Vagina (tissue), 2 donors: ENCODE measurements at regions not wholly inside any gene's neighbourhood (a gene's known extent, or its start where the extent isn't known, plus 50 kb on each side); places are given as distances from the start of the nearest gene placed in this dataset.

Source experiments
- DNase-seq, 2 donors: peaks; one replicate each; pipeline ENCODE4 v3.0.0-alpha.2; 2017; ENCODE audit errors: extremely low spot score in 2 of 2
- H3K27ac ChIP-seq: fragments of 200-600 bp; sonication (generic); one replicate; pipeline ENCODE4 v1.5.1; 2019
- H3K27me3 ChIP-seq: fragments of 200-600 bp; sonication (generic); one replicate; pipeline ENCODE4 v1.5.1; 2019
- H3K36me3 ChIP-seq, 2 donors: fragments of 200-600 bp; sonication (generic); one replicate each; pipeline ENCODE4 v1.5.1; 2017 to 2019
- H3K4me1 ChIP-seq: fragments of 200-600 bp; sonication (generic); one replicate; pipeline ENCODE4 v1.5.1; 2019
- H3K4me3 ChIP-seq, 2 donors: fragments of 200-600 bp; sonication (generic); 1 replicate in 1 of 2; 2 replicates in 1 of 2; pipeline ENCODE4 v1.5.1; 2016 to 2019
- H3K9me3 ChIP-seq: fragments of 200-600 bp; sonication (generic); one replicate; pipeline ENCODE4 v1.5.1; 2019
- POLR2A ChIP-seq, 2 donors: fragments of 450-650 bp; IDR thresholded peaks; one replicate each; pipeline ENCODE4 v1.6.1; 2017; ENCODE audit warnings: antibody characterized with exemption in 2 of 2, mild to moderate bottlenecking in 2 of 2, moderate library complexity in 2 of 2
- POLR2AphosphoS5 ChIP-seq, 2 donors: sonication (generic); formaldehyde crosslinking; IDR thresholded peaks; one replicate each; pipeline ENCODE4 v1.9.0; 2017; ENCODE audit warnings: antibody characterized with exemption in 2 of 2, mild to moderate bottlenecking in 2 of 2, low read depth in 1 of 2; ENCODE audit not compliant: insufficient read depth in 1 of 2
- intact Hi-C: fragments of 100-400 bp; cut with DNase I; formaldehyde crosslinking; loops from one replicate; pipeline ENCODE4 v1.15.1; 2023
- TF ChIP-seq, protein P1 (sequence below), 3 experiments: fragments of 450-650 bp in 2 of 3; fragments of 200-600 bp in 1 of 3; sonication (generic) in 1 of 3; IDR thresholded peaks; one replicate each; pipeline ENCODE4 v1.5.1; 2017 to 2019; ENCODE audit warnings: antibody characterized with exemption in 3 of 3, mild to moderate bottlenecking in 2 of 3, moderate library complexity in 2 of 3

DNA sequence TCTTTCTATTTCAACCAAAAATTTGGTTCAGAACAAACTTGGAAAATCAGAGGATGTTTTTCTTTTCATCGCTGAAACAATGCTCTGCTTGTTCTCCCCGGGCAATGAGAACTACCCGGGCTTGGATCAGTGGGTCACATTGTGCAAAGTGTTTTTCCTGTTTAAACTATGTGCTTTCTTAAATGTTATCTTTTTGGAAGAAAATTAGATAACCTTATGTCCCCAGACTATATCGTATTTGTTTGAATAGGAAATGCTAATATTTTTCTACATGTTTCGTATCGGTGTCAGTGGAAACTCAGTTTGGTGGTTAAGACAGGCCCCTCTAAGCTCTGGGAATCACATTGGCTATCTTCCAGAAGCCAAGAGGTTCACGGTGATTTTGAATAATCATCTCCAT lies 319.5 kb upstream of the NFE2L3 start:
- H3K4me3 ChIP-seq: no peak overlapping the region
- no peaks in the 10 kb centered on the region for H3K4me1 ChIP-seq
- no peak overlapping the region for H3K27ac ChIP-seq
- intact Hi-C loops: no loop called here
- no peaks in the 10 kb centered on the region for H3K9me3 ChIP-seq
- no peaks in the 10 kb centered on the region for H3K27me3 ChIP-seq
- no peaks in the 10 kb centered on the region for H3K36me3 ChIP-seq
- TF ChIP-seq POLR2AphosphoS5 (IDR thresholded peaks at IDR 0.05; ENCODE audit: insufficient read depth in 1 of 2, low read depth in 1 of 2) (no peak), POLR2A (IDR thresholded peaks at IDR 0.05) (no peak)
- DNase-seq: no peak

DNA sequence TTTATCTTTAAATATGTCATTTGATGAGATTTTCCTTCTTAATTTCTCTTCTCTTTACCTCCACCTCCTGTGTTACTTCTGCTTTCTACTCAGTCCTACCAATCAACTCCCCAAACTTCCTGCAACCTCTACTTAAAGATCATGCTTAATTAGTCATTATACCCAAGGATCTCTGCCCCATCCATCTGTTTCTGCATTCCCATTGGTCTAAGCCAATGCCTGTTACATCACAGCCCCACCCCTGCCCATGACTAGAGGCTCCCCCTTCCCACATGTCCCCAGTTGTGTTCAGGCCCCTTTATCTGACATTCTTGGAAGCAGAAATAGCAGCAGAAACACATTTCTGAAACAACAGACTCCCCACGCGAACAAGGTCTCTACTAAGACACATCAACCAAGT lies 319.1 kb upstream of the NFE2L3 start:
- TF ChIP-seq POLR2A (IDR thresholded peaks at IDR 0.05): no peak
- TF ChIP-seq, protein P1, sequence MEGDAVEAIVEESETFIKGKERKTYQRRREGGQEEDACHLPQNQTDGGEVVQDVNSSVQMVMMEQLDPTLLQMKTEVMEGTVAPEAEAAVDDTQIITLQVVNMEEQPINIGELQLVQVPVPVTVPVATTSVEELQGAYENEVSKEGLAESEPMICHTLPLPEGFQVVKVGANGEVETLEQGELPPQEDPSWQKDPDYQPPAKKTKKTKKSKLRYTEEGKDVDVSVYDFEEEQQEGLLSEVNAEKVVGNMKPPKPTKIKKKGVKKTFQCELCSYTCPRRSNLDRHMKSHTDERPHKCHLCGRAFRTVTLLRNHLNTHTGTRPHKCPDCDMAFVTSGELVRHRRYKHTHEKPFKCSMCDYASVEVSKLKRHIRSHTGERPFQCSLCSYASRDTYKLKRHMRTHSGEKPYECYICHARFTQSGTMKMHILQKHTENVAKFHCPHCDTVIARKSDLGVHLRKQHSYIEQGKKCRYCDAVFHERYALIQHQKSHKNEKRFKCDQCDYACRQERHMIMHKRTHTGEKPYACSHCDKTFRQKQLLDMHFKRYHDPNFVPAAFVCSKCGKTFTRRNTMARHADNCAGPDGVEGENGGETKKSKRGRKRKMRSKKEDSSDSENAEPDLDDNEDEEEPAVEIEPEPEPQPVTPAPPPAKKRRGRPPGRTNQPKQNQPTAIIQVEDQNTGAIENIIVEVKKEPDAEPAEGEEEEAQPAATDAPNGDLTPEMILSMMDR (IDR thresholded peaks at IDR 0.05): no peak
- TF ChIP-seq POLR2AphosphoS5 (IDR thresholded peaks at IDR 0.05; ENCODE audit: insufficient read depth in 1 of 2, low read depth in 1 of 2): no peak
- no peak overlapping the region for H3K27ac ChIP-seq

DNA sequence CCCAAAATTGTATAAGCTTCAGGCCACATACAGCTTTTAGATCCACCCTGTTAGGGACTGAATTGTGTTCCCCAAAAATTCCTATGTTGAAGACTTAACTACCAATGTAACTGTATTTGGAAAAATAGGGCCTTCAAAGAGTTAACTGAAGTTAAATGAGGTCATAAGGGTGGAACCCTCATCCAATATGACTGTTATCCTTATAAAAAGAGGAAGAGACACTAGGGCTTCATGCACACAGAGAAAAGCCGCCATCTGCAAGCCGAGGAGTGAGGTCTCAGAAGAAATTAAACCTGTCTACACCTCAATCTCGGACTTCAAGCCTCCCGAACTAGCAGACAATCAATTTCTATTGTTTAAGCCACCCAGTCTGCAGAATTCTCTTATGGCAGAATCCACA lies 317.9 kb upstream of the NFE2L3 start:
- TF ChIP-seq POLR2A (IDR thresholded peaks at IDR 0.05) (no peak), POLR2AphosphoS5 (IDR thresholded peaks at IDR 0.05; ENCODE audit: insufficient read depth in 1 of 2, low read depth in 1 of 2) (no peak)
- TF ChIP-seq, protein P1 (IDR thresholded peaks at IDR 0.05): no peak
- Histone ChIP-seq H3K4me3 (no peak overlapping the region), H3K9me3 (no peaks in the 10 kb centered on the region), H3K4me1 (no peaks in the 10 kb centered on the region), H3K27me3 (no peaks in the 10 kb centered on the region), H3K27ac (no peak overlapping the region), H3K36me3 (no peaks in the 10 kb centered on the region)
- no peak for DNase-seq
- intact Hi-C loops: no loop called here

More for the DNA sequence above, 319.1 kb upstream of the NFE2L3 start:
- Histone ChIP-seq H3K4me1 (no peaks in the 10 kb centered on the region), H3K9me3 (no peaks in the 10 kb centered on the region), H3K36me3 (no peaks in the 10 kb centered on the region), H3K4me3 (no peak overlapping the region), H3K27me3 (no peaks in the 10 kb centered on the region)
- intact Hi-C loops: no loop called here
- no peak for DNase-seq

DNA sequence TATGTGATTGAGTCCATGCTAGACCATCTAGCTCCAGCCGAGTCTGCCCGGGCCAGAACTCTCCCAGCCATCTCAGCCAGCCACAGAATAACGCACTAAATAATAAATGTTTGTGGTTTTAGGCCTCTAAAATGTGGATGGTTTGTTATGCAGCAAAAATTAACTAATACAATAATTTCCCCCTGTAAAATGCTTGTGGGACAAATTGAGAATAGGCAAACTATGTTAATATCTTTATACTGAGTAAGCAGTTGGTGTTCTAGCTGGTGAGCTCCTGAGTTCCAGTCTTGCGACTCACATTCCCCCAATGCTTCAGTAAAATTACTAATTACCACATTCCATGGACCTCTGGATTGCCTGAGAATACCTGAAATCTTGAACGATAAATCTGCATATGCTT lies 316.8 kb upstream of the NFE2L3 start:
- intact Hi-C loops: no loop called here
- DNase-seq: no peak
- H3K27me3 ChIP-seq: no peaks in the 10 kb centered on the region

DNA sequence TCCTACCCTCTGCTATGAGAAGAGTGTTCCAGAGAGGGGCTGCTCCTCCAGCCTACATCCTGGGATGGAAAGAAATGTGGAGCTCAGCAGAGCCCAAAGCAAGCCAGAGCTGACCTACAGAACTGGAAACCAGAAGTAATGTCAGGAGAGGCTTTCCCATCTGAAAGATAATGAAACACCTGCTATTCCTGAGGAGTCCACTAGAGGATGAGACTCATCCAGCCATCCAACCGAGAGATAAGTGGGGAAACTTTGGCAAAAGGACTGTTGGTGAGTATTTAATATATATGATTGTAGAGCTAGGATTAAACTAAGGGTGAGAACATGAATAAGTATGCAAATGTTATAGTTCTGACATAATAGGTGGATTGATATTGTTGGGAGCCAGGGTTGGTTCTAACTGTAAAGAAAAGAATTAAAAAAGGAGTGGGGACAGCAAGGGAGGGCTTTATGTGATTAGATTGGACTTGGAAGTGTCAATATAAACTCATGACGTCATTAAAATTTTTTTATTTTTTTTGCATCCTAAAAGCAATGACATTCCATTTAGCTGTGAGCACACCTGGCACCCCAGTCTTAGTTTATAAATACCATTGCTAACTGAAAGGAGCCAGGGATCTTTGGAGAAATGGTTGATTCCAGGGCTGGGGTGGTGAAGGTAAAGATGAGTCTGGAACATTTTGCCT lies 312.8 kb upstream of the NFE2L3 start:
- Histone ChIP-seq H3K9me3 (no peaks in the 10 kb centered on the region), H3K27me3 (no peaks in the 10 kb centered on the region), H3K27ac (no peak overlapping the region), H3K4me1 (no peaks in the 10 kb centered on the region), H3K36me3 (no peaks in the 10 kb centered on the region), H3K4me3 (no peak overlapping the region)
- intact Hi-C loops: no loop called here
- TF ChIP-seq, protein P1 (IDR thresholded peaks at IDR 0.05): no peak
- TF ChIP-seq POLR2A (IDR thresholded peaks at IDR 0.05): no peak
- TF ChIP-seq POLR2AphosphoS5 (IDR thresholded peaks at IDR 0.05; ENCODE audit: insufficient read depth in 1 of 2, low read depth in 1 of 2): no peak
- no peak for DNase-seq

More for the DNA sequence above, 316.8 kb upstream of the NFE2L3 start:
- H3K36me3 ChIP-seq: no peaks in the 10 kb centered on the region
- H3K4me1 ChIP-seq: no peaks in the 10 kb centered on the region
- TF ChIP-seq POLR2A (IDR thresholded peaks at IDR 0.05) (no peak), POLR2AphosphoS5 (IDR thresholded peaks at IDR 0.05; ENCODE audit: insufficient read depth in 1 of 2, low read depth in 1 of 2) (no peak)
- TF ChIP-seq, protein P1 (IDR thresholded peaks at IDR 0.05): no peak
- H3K9me3 ChIP-seq: no peaks in the 10 kb centered on the region
- H3K27ac ChIP-seq: no peak overlapping the region
- H3K4me3 ChIP-seq: no peak overlapping the region
